NCI-H1092 (cell line): ENCODE measurements at regions not wholly inside any gene's neighbourhood (a gene's known extent, or its start where the extent isn't known, plus 50 kb on each side); places are given as distances from the start of the nearest gene placed in this dataset.
A peak's percentile ranks its signal among the peaks of the same experiment; 100 is the strongest.

Experiments
- DNase-seq: peaks from one replicate; lab custom pipeline; 2025; lab: John Stamatoyannopoulos, UW

GRCh38 chr2:104702031-104702850, 151.7 kb upstream of the POU3F3 start:
- DNase-seq, result no peak

GRCh38 chr2:104703669-104704068, 150.2 kb upstream of the POU3F3 start:
- DNase-seq, result no peak

- DNase-seq, result no peak
Measured at GRCh38 chr2:104704496-104705245, 149.2 kb upstream of the POU3F3 start.

- no peak for DNase-seq
Measured at GRCh38 chr2:104707056-104707455, 146.9 kb upstream of the POU3F3 start.

- DNase-seq, result no peak
Measured at GRCh38 chr2:104708967-104709366, 144.9 kb upstream of the POU3F3 start.

- DNase-seq, result no peak
Measured at GRCh38 chr2:104716061-104716460, 137.9 kb upstream of the POU3F3 start.

GRCh38 chr2:104733226-104733943, 120.5 kb upstream of the POU3F3 start:
- DNase-seq, result no peak

- DNase-seq, result no peak
Measured at GRCh38 chr2:104734937-104735586, 118.9 kb upstream of the POU3F3 start.

GRCh38 chr2:104736026-104736425, 117.9 kb upstream of the POU3F3 start:
- DNase-seq, result no peak

- no peak for DNase-seq
Measured at GRCh38 chr2:104741860-104742259, 112.1 kb upstream of the POU3F3 start.

GRCh38 chr2:104744537-104744936, 109.4 kb upstream of the POU3F3 start:
- DNase-seq, result no peak

GRCh38 chr2:104745846-104746245, 108.1 kb upstream of the POU3F3 start:
- no peak for DNase-seq

- DNase-seq, result no peak
Measured at GRCh38 chr2:104746299-104746698, 107.6 kb upstream of the POU3F3 start.

- no peak for DNase-seq
Measured at GRCh38 chr2:104746858-104747257, 107.1 kb upstream of the POU3F3 start.

GRCh38 chr2:104749856-104750460, 104.0 kb upstream of the POU3F3 start:
- DNase-seq, result no peak

GRCh38 chr2:104752504-104752903, 101.4 kb upstream of the POU3F3 start:
- no peak for DNase-seq

- no peak for DNase-seq
Measured at GRCh38 chr2:104755026-104755878, 98.7 kb upstream of the POU3F3 start.

GRCh38 chr2:104756118-104756517, 97.8 kb upstream of the POU3F3 start:
- no peak for DNase-seq

- no peak for DNase-seq
Measured at GRCh38 chr2:104757056-104757455, 96.9 kb upstream of the POU3F3 start.

- peak; percentile 12 for DNase-seq
Measured at GRCh38 chr2:104758199-104758620, 95.7 kb upstream of the POU3F3 start.

- DNase-seq, result no peak
Measured at GRCh38 chr2:104762031-104762430, 91.9 kb upstream of the POU3F3 start.
